Stimulated activated CD4-positive, alpha-beta T cell treated with anti-CD3 and anti-CD28 coated beads, Interleukin-12 subunit alpha, Interleukin-12 subunit beta, amount 100 ng/mL, for 48 hours (primary cell): ENCODE measurements at regions not wholly inside any gene's neighbourhood (a gene's known extent, or its start where the extent isn't known, plus 50 kb on each side); places are given as distances from the start of the nearest gene placed in this dataset.
A peak's percentile ranks its signal among the peaks of the same experiment; 100 is the strongest.

Experiments
- DNase-seq, 3 donors: peaks; one replicate each; pipeline ENCODE4 v3.0.0-alpha.2; 2020; ENCODE audit warnings: low read depth in 2 of 3, low spot score in 1 of 3

- no peak for DNase-seq
Observed at GRCh38 chr2:128467321-128467969, 148.8 kb upstream of the HS6ST1 start.

DNA sequence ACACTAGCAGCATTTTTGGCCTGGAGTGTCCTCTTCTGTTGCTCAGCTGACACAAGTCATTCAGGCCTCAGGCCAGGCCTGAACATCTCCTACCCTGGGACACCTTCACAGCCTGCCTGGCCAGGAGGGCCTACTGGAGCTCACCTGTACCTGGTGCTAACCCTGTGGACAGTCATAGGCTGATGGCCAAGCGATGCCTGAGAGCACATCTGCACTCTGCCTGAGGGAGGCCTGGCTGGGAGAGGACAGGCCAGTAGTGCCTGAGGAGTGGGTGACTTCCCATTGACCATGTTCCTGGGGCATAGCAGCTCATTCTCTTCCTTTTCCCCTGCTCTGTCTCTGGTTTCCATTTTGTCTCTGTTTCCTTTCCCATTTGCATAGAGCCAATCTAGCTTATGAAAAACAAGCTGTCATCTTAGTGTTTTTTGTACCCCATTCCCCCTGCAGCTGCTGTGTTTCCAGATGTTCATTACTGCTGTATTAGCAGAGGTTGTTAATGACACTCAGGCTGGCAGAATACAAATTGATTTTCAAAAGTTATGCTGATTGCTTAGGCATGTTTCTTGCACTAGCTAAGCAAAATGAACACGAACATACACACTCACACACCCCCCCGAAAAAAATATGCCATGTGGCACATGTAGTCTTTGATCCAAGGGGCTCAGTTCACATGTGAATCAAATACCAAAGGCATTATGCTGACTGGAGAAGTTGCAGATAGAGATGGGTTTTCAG is 149.7 kb upstream of the HS6ST1 start:
- DNase-seq: no peak

GRCh38 chr2:128469203-128469602 is 150.5 kb upstream of the HS6ST1 start:
- no peak for DNase-seq

DNA sequence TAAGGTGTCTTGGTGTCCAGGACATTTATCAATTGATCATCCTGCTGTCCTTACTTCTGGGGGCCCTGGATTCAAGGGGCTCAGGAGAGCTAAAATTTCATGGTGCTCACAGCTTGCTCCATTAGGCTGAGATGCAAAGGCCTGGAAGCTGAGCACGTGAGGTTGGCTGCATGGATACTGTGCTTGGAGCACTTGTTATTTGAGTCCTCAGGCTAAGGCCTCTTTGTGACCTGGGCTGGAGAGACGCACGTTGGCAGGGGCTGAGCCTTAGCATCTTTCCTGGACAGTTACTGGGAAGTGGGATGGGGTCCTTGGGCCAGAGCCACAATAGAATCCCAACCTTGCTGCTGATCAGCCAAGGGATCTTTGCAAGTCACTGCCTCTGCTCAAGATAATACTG is 151.2 kb upstream of the HS6ST1 start:
- DNase-seq: no peak

- DNase-seq: no peak
Observed at GRCh38 chr2:128472789-128473174, 154.1 kb upstream of the HS6ST1 start.

- DNase-seq: peak in 2 of 3 donors; percentile 4 to 45
Observed at GRCh38 chr2:128473175-128474035, 154.7 kb upstream of the HS6ST1 start.

DNA sequence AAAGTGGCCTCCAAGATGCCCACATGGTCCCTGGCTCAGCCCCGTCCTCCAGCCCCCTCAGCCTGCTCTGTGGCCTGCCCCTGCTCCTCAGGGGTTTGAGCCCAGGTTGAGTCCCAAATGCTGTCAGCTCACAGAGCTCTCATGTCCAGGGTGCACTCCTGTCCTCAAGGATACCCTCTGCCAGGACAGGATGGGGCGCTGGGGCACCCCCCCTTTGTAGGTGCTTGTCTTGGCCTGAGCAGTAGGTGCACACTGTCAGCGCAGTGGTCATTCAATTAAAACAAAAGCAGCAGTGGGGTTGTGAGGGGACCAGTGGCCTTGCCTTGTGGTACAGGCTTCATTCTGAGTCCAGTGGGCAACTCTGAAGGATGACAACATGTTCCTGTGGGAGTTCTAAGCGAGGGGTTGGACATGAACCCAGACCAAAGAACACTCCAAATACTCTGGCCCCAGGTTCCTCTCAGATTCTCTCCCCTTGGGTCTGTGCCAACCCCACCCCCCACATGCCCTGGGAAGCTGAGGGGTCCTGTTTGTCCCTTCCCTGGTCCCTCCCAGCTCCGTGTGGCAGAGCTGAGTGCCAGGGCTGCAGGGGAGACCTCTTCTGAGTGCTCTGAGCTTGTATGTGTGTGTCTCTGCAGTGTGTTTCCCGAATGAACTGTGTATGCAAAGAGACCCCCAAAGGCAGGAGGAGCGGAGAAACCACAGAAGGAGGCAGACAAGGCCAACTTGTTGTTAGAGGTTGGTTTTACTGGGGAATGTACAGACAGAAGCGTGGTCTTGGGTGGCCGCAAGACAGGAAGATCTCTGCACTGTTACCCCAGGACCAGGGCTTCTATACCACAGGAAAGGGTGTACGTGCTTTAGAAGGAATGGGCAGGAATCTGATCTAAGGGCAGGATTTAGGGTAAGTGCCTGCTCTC is 155.6 kb upstream of the HS6ST1 start:
- no peak for DNase-seq

- no peak for DNase-seq
Observed at GRCh38 chr2:128474962-128475361, 156.3 kb upstream of the HS6ST1 start.

- DNase-seq: no peak
Observed at GRCh38 chr2:128475427-128476211, 157.0 kb upstream of the HS6ST1 start.

DNA sequence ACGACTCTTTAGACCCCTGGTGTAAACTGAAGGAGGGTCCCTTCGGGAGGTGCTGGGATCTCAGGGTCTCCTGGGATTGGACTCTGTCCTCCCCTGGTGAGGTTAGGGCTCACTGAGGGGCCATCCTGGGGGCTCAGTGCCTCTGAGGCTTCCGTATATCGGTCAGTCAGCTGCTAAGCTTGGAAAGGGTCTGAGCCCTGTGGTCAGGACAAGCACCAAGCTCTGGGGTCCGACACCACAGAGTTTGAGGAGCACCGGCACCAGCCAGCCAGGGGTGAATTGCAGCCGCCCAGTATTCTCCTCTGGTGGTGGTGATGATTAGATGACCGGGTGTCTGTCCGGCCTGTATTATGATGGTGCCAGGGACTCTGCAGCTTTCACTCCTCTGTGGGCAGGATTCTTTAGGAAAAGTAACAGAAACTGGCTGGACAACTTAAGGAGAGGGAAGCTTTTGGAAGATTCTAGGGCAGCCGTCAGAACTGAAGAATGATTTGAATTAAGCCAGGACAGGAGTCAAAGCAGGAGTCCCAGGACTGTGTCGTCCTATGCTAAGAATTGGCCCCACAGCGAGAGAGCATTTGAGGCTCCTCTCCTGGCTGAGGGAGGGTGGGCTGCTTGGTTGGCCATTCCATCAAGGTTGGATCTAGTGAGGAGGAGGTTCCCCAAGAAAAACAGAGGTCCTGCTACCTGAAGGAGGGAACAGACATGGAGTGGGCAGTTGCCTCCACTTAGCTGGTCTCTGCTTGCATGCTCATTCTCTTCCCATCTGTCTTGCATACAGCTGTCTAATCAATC is 158.6 kb upstream of the HS6ST1 start:
- DNase-seq: no peak

- no peak for DNase-seq
Observed at GRCh38 chr2:128477891-128478290, 159.2 kb upstream of the HS6ST1 start.

- DNase-seq: no peak
Observed at GRCh38 chr2:128485761-128486639, 167.3 kb upstream of the HS6ST1 start.

- DNase-seq: no peak
Observed at GRCh38 chr2:128486640-128487375, 168.1 kb upstream of the HS6ST1 start.

- DNase-seq: no peak
Observed at GRCh38 chr2:128487650-128488387, 169.2 kb upstream of the HS6ST1 start.

DNA sequence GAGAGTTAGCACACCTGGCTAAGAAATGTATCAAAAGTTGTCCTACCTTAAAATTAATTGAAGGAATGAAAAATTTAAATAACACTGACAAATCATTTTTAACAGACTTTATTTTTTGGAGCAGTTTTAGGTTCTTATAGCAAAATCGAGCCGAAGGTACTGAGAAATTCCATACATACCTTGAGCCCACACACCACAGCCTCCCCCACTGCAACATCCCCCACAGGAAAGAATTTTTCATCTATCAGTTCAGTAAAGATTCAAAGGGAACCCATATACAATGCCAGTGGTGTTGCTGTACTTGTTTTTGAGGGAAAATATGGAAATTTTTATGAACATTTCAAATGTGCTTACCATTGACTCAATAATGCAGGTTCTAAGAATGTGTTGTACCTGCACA is 169.8 kb upstream of the HS6ST1 start:
- DNase-seq: no peak

GRCh38 chr2:128489526-128490273 is 171.0 kb upstream of the HS6ST1 start:
- no peak for DNase-seq
